DMS153 (cell line): ENCODE measurements at regions not wholly inside any gene's neighbourhood (a gene's known extent, or its start where the extent isn't known, plus 50 kb on each side); places are given as distances from the start of the nearest gene placed in this dataset.
"Not testable (repeated sequence)": the region's sequence is repeated elsewhere in the genome, so short reads cannot be mapped to it uniquely, and the experiment has no call there.

Source experiments
- DNase-seq: peaks from one replicate; lab custom pipeline; 2025; lab: John Stamatoyannopoulos, UW

DNA sequence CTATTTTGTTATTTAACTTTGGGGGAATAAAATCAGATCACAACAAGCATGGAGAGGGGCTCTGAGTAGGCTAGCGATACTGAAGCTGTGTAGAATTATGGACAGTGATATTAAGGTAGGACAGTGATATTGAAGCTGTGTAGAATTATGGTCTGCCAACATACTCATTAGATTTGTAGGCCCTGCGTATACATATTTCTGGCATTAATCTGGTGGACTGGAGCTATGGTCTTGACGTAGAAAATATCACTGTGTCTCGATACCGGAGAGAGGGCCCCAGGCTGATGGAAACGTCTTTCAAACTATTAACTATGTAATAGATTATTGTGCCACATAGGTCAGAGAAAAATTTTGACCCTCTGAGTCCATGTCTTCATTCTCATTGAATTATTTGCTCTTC, 511.4 kb downstream of the ADCYAP1 start:
- no peak for DNase-seq

DNA sequence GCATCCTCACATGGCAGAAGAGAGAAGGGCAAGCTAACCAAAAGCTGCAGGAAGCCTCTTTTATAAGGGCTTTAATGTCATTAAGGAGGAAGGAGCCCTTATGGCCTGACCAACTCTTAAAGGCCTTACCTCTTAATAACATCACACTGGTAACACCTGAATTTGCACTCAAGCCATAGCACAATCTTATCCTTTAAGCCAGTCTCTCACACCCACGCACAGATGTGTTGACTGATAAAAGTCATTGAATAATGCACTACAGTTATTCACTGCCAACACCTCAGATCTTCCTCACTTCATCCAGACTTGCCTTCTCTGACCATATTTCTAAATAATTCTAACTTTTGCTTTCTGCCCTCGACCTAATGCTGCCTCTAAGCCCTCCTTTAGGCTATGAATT, 516.8 kb downstream of the ADCYAP1 start:
- no peak for DNase-seq

DNA sequence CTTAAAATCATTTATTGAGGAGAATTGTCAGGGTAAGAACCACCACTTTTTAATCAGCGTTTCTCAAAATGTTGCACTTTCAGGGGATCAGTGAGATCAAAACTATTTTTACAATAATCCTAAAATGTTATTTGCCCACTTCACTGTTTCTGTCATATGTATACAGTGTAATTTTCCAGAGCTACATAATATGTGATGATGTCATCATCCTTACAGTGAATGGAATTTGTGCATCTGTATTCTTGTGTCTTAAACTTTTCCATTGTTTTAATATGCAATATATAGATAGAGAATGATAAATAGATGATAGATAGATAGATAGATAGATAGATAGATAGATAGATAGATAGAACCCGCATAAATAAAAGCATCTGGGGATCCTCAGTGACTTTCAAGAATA, 518.0 kb downstream of the ADCYAP1 start:
- no peak for DNase-seq

DNA sequence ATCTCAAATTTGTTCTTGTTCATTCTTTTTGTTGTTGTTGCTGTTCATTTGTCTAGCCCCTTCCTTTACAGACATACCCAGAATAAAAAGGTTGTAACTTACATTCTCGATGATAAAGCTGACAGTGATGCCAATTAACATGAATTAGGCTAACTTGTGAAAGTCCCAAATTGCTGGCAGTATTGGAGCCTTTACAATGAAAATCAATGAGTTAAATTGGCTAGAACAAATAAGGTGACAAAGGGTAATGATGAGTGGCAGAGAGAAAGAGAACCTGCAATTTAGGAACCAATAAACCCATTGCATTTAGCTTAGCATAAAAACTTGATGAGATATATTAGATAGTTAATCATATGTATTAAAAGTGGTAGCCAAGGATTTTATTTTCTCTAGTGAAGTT, 521.0 kb downstream of the ADCYAP1 start:
- DNase-seq, result no peak

DNA sequence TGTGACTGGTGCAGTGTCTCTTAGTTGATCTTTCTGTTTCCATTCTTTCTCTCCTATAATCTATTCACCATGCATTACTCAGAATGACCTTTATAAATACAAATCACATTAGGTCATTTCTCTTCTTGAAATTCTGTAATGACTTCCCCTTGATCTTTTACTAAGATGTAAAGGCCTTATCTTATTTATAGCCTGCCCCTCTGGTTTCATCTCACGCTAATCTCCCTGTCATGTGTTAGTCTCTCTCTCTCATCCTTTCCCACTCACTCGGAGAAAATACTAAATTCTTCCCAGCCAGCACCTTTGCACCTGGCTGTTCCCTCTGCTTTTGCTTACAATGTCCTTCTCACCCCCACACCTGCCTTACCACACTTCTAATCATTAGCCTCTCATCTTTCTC, 530.8 kb downstream of the ADCYAP1 start:
- no peak for DNase-seq

GRCh38 chr18:1436199-1436598, 531.5 kb downstream of the ADCYAP1 start:
- DNase-seq, result no peak

DNA sequence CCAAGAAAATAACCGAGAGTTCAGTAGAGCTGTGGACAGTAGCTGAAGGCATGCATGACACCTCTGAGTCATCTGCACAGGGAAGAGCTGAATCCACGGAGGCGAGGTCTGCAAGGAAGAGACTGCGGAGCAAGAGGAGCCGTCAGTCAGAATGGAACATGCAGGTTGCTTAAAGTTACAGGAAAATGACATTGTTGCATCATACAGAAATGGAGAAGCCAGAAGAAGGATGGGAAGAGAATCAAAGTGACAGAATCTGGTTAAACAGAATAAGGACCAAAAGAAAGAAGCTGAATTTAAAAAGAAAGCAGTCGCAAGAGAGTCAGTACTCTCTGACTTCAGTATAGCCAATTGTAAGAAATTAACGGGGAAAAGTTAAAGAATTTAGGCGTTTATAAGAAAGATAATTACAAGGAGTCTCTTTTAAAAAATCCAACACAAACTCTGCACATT, 533.8 kb downstream of the ADCYAP1 start:
- no peak for DNase-seq

GRCh38 chr18:1438967-1439366, 534.3 kb downstream of the ADCYAP1 start:
- no peak for DNase-seq

- not testable (repeated sequence) for DNase-seq
Observed at GRCh38 chr18:1444062-1444461, 539.4 kb downstream of the ADCYAP1 start.

DNA sequence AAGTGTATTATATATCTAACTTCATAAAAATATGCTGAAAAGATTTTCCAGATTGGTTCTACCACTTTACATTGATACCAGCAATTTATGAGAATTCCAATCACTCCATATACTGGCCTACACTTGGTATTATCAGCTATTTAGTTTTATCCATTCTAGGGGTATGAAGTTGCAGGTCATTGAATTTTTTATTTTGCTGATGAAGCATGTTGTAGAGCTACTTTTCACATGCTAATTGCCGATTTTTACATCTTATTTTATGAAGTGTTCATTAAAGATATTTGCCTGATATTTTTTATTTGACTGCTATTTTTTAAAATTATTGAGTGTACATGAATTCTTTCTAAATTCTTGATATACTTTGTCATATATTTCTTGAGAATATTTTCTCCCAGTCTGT, 542.1 kb downstream of the ADCYAP1 start:
- DNase-seq, result no peak

GRCh38 chr18:1452821-1453220, 548.1 kb downstream of the ADCYAP1 start:
- DNase-seq, result no peak

DNA sequence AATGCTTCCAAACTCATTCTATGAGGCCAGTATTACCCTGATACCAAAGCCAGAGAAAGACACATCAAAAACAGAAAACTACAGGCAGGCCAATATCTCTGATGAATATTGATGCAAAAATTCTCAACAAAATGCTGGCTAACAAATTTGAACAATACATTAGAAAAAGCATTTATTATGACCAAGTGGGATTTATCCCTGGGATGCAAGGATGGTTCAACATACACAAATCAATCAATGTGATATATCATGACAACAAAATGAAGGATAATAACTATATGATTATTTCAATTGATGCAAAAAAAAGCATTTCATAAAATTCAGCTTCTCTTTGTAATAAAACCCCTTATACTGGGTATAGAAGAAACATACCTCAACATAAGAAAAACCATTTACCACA, 550.9 kb downstream of the ADCYAP1 start:
- no peak for DNase-seq

DNA sequence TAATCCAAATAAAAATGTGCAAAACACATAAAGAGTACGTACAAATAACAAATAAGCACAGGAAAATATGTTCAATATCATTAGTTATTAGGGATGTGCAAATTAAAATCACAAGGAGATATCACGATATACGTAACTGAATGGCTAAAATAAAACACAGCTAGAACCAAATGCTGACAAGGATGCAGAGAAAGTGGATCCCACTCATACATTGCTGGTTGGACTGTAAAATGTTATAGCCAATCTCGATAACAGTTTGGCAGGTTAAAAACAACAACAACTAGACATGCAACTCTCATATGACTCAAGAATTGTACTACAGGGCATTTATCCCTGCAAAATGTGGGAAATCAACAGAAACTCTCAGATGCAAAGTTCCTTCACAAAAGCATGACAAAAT, 553.9 kb downstream of the ADCYAP1 start:
- DNase-seq, result no peak

- no peak for DNase-seq
Observed at GRCh38 chr18:1463981-1464380, 559.3 kb downstream of the ADCYAP1 start.

- DNase-seq, result no peak
Observed at GRCh38 chr18:1464444-1465217, 560.0 kb downstream of the ADCYAP1 start.

DNA sequence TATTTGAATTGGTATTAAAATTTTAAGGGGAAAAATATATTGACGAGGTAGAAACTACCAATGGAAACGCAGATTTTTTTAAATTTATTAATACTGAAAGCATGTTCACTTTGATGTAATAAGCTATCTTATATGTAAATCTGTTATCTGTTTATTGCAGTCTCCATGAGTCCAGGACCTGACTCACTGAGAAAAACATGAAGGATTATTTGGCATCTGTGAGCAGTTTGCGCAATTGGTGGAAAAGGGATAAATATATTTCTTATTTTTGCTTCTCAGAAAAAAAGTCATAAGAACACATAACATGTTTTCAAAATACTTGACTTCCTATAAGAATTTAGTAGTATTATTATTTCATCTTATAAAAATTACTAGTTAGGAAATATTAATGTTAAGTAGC, 561.4 kb downstream of the ADCYAP1 start:
- DNase-seq, result no peak

GRCh38 chr18:1467461-1467964, 562.8 kb downstream of the ADCYAP1 start:
- no peak for DNase-seq

GRCh38 chr18:1468550-1468949, 563.9 kb downstream of the ADCYAP1 start:
- no peak for DNase-seq

DNA sequence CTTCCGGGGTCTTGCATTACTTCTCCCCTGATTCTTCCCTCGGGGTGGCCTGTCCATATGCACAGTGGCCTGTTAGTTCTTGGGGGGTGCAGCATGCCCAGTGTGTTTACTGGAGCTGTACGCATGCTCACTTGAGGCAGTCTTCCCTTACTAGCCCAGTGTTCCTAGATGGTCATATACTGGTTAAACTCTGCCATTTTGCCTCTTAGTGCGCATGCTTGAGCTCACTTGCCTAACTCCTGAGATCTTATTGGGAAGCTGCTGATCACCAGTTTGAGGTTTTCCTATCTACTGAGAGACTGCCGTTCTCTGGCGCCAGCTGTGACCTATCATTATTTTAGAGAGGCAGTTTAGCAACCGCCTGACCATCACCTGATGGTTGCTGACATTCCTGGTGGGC, 571.2 kb downstream of the ADCYAP1 start:
- no peak for DNase-seq

DNA sequence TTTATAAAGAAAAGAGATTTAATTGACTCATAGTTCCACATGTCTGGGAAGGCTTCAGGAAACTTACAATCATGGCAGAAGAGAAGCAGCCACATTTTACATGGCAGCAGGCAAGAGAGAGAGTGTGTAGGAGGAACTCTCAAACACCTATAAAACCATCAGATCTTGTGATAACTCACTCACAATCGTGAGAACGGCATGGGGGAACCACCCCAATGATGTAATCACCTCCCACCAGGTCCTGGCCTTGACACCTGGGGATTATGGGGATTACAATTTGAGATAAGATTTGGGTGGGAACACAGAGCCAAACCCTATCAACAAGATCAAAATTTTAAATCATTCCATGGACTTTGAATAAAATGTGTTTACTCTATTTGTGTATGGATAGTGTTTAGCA, 575.6 kb downstream of the ADCYAP1 start:
- DNase-seq, result no peak

DNA sequence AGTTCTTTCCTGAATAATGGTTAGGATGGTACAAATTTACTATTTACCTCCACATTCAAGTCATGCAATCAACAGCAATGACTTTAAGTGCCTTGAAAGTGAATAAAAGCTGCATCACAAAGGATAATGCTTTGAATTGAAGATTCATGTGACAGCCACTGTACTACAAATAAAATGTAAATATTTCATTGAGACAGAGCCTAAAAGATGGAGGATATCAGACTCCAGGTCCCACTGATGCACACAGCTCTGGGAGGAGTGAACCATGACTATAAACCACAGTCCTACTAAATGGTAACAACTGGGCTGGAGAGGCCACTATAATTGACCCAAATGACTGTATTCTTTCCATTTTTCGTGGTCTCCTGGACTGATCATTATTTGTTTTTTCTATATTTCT, 576.9 kb downstream of the ADCYAP1 start:
- no peak for DNase-seq

- DNase-seq, result no peak
Observed at GRCh38 chr18:1483385-1483784, 578.7 kb downstream of the ADCYAP1 start.

GRCh38 chr18:1487457-1487856, 582.8 kb downstream of the ADCYAP1 start:
- DNase-seq, result no peak

GRCh38 chr18:1488394-1488793, 583.7 kb downstream of the ADCYAP1 start:
- no peak for DNase-seq
